GM12892 (cell line): ENCODE measurements at regions not wholly inside any gene's neighbourhood (a gene's known extent, or its start where the extent isn't known, plus 50 kb on each side); places are given as distances from the start of the nearest gene placed in this dataset.

Experiments used
- POLR2A ChIP-seq: IDR thresholded peaks from 2 replicates; pipeline ENCODE4 v1.6.1; 2011; ENCODE audit warnings: low read depth, low read length, control low read depth
- POLR2AphosphoS5 ChIP-seq: IDR thresholded peaks from 2 replicates; pipeline ENCODE4 v1.6.1; 2011; ENCODE audit warnings: low read depth, low read length, control low read depth
- TAF1 ChIP-seq: IDR thresholded peaks from 2 replicates; pipeline ENCODE4 v1.6.1; 2011; ENCODE audit warnings: low read depth, mild to moderate bottlenecking, control low read depth, low read length, borderline replicate concordance

DNA sequence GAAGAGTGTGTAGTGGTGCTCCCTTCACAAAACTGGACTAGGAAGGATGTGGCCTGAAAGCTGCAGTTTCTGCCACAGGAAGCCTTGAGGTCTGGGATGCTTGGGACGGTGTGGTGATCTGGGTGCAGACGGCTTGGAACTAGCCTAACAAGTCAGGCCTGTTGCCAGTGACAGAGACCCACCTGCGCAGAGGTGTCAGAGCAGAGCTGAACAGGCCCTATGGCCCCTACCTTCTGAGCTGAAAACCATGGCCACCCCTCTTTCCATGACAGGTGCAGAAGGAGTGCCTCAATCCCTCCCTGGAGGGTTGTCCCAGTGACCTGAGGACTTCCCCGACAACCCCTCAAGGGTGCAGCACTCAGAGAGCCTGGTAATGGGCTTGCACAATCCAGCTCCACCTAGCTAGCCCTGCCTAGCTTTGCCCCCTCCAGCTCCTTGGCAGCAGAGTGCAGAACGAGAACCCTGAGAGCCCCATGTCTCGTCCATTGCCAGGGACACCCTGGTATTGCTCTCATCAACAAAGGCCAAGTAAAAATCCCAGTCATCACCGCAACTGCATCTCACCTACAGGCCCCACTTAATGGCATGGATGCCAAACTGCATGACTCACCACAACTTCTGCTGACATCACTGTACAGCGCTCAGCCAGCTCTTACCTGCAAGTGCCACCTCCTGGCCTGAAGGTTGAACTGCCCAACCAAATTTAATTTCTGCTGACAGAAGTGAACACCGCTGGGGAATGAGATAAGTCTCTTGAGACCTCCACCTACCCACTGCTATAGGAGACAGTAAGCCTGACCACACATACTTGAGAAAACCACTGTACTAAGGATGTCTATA lies 563.1 kb downstream of the TFAP2A start:
- TF ChIP-seq POLR2AphosphoS5 (no peak), POLR2A (no peak), TAF1 (no peak)
